DMS 273 treated with DMSO at 0.1 percent for 48 hours (cell line): ENCODE measurements at regions not wholly inside any gene's neighbourhood (a gene's known extent, or its start where the extent isn't known, plus 50 kb on each side); places are given as distances from the start of the nearest gene placed in this dataset.
"Not testable (repeated sequence)": the region's sequence is repeated elsewhere in the genome, so short reads cannot be mapped to it uniquely, and the experiment has no call there.

Experiments used
- DNase-seq: peaks from one replicate; lab custom pipeline; 2025; lab: John Stamatoyannopoulos, UW

DNA sequence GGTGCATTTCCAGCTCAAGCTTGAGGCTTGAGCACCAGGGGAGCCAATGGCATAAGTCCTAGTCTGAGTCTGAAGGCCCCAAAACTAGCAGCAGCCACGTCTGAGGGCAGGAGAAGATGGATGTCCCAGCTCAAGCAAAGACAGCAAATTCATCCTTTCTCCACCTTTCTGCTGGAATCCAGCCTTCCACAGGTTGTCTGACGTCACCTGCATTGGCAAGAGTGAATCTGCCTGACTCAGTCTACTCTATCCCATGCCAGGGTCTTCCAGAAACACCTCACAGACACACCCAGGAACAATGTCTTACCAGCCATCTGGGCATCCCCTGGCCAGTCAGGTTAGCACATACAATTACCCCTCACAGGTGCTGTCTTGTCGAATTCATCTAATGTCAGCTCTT lies 76.2 kb upstream of the SOX11 start:
- DNase-seq = no peak

DNA sequence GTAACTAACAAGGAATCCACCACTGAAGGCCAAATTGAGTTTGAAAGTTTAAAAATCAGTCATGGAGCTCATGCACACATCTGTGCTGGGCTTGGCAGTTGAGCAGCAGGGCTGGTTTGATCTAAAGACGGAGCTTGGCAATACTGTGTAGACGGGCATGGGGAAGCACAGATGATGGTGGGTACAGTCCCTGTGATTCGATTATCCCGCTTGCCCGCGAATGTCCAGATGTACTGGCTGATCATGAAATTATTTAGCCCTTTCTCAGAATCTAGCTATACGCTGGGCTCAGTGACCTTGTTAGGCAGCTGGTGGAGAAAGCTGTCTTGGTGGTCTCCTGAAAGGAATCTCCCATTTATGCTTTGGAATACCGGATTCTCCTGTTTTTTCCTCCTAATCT lies 74.8 kb upstream of the SOX11 start:
- no peak for DNase-seq

DNA sequence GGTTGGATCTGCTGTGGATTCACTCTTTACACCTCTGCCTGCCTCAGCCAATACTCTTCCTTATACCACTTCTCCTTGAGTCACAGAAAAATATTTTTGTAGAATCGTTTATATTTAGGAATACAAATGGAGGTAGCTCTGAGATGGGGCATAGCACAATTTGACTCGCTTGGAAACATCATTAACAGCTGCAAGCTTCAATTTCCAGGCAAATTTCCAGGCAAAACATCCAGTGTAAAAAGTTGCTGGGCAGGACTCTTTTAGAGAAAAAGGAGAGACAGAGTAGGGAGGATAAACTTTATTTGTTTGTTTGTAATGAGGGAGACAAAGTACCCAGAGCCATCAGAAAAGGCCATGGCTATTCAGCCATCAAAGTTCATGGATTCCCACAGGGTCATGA lies 74.4 kb upstream of the SOX11 start:
- no peak for DNase-seq

DNA sequence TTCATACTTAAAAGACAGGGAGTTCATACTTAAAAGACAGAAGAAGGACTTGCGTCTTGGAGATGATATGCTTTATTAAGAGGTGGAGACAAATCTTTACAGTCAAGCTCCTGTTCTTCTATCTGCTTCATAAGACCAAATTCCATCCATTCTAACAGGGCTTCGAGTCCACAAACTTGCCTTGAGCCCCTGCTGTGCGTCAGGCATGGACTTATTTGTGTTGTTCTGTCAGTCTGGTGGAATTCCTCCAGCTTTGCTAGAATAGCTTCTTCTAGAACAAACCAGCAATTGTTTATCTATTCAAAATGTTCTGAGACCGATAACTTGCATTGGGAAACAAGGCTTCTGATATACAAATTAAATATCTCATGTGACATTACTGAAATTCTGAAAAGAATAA lies 73.9 kb upstream of the SOX11 start:
- no peak for DNase-seq

DNA sequence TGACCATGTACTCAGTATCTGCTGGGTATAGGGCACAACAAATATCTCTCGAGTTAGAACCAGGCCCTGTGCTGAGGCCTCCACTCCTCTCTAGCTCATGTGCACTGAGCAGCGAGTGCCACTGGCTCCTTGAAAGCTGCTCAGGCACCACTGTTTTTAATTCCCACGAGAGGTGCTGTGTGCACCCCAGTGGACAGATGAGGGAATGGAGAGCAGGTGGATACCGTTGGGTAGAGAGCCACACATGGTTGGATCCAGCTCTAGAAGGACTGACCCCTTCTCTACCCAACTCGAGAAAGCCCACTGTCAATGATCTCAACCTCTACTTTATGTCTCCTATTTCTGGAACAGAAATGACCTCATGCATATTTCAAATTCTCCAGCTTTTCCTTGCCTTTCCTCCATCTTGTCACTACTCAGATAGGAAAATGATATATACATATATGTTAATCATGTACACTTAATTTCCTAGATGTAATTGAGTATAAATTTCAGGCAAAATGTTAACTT lies 66.6 kb upstream of the SOX11 start:
- not testable (repeated sequence) for DNase-seq

DNA sequence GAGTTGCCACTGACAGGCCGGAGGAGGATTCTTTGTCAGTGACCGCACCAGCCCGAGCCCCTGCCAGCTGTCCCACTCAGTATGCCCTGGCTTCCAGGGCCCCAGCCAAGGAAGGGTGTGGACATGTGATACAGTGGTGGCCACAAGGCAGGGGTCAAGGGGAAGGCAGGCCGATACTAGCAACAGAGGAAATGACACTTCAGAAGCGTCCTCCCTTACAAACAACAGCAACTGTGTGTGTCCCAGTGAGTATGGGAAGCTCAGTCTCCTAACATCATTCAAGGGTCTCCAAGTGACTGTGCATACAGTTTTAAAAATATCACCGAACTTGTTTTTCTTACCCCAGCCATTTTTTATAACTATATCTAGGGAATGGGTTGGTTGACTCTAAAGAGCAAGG lies 63.7 kb upstream of the SOX11 start:
- not testable (repeated sequence) for DNase-seq

DNA sequence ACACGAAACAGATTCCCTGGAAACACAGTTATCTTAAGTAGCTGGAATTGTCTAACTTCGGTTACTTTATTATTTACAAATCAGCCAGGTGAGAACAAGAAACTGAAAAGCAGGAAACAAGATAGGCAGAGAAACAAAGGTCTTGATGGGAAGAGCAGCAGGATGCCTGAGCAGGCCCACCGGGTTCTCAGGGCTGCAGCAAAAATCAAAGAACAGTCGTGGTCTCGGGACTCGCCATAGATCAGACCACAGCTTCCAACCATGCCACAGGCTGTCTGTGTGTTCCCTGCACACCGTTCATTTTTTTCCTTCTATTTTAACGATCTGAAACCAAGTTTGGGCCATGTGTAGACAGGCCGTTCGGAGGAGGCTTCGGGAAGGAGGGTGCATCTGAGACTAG lies 62.7 kb upstream of the SOX11 start:
- DNase-seq = not testable (repeated sequence)

DNA sequence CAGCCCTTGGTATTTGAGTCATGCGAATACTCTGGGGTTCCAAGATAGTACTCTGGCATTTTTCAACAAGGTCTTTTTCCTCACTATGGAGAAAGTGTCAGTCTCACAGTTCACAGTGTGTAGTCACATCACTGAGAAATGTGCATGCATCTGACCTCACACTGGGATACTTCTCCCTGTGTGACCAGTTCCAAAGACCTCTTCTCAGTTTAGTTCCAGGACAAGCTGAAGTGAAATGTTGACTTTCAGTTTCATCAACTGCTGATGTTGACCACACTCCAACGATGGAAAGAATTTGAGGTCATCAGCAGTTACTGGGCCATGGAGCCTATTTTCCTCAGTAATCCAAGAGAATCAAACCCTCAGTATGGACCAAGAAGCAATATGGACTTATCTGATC lies 55.1 kb upstream of the SOX11 start:
- not testable (repeated sequence) for DNase-seq
